SK-N-SH (cell line): ENCODE measurements at regions not wholly inside any gene's neighbourhood (a gene's known extent, or its start where the extent isn't known, plus 50 kb on each side); places are given as distances from the start of the nearest gene placed in this dataset.

Experiments used
- CTCF ChIA-PET: fragments of 300-600, 350-600 bp; formaldehyde crosslinking; extraction: SDS; loops from one replicate; lab custom pipeline; 2021; lab: Yijun Ruan, JAX
- POLR2A ChIA-PET: fragments of 350-600 bp; sonication (Branson Sonifier 250); formaldehyde crosslinking; extraction: SDS; loops from one replicate; lab custom pipeline; 2020; ENCODE audit warnings: antibody characterized with exemption, inconsistent platforms; lab: Yijun Ruan, JAX
- DNase-seq: peaks from one replicate; pipeline ENCODE4 v3.0.0; 2012
- H2AFZ ChIP-seq: fragments of 200-600 bp; sonication (generic); 2 replicates; pipeline ENCODE4 v1.8.1; 2016; ENCODE audit warnings: antibody characterized with exemption, mild to moderate bottlenecking, low read depth
- H3F3A ChIP-seq: fragments of 200-600 bp; sonication (generic); replicated peaks from 2 replicates; pipeline ENCODE3; 2016; ENCODE audit warnings: antibody characterized with exemption, mild to moderate bottlenecking; ENCODE audit not compliant: insufficient read depth
- H3K27ac ChIP-seq, 2 experiments: fragments of 200-500 bp in 1 of 2; fragments of 200-600 bp in 1 of 2; sonication (Bioruptor generic) in 1 of 2; sonication (generic), shearing (Covaris generic) in 1 of 2; 2 replicates each; pipeline versions ENCODE4 v1.5.1 to v1.6.1; 2014 to 2016; ENCODE audit warnings: low read depth in 2 of 2, inconsistent platforms in 1 of 2, low read length in 1 of 2, mild to moderate bottlenecking in 1 of 2, mixed read lengths in 1 of 2
- H3K27me3 ChIP-seq: fragments of 200-600 bp; sonication (generic), shearing (Covaris generic); 2 replicates; pipeline ENCODE4 v1.6.1; 2016; ENCODE audit warnings: mixed run types; ENCODE audit not compliant: insufficient read depth
- H3K36me3 ChIP-seq, 2 experiments: fragments of 200-500 bp in 1 of 2; fragments of 200-600 bp in 1 of 2; sonication (Bioruptor generic) in 1 of 2; sonication (generic) in 1 of 2; replicated peaks in 1 of 2; 2 replicates each; pipeline versions ENCODE3 to v1.5.1; 2014 to 2016; ENCODE audit warnings: low read length in 1 of 2, mild to moderate bottlenecking in 1 of 2; ENCODE audit not compliant: insufficient read depth in 2 of 2, control insufficient read depth in 1 of 2
- H3K4me1 ChIP-seq, 2 experiments: fragments of 200-500 bp in 1 of 2; fragments of 200-600 bp in 1 of 2; sonication (Bioruptor generic) in 1 of 2; sonication (generic), shearing (Covaris generic) in 1 of 2; 2 replicates each; pipeline versions ENCODE4 v1.5.1 to v1.6.1; 2014 to 2016; ENCODE audit warnings: low read depth in 1 of 2, low read length in 1 of 2, mixed run types in 1 of 2; ENCODE audit not compliant: insufficient read depth in 2 of 2, control insufficient read depth in 1 of 2
- H3K4me2 ChIP-seq: fragments of 200-600 bp; sonication (generic), shearing (Covaris generic); 2 replicates; pipeline ENCODE4 v1.6.1; 2017; ENCODE audit warnings: mixed run types
- H3K4me3 ChIP-seq, 2 experiments: fragments of 200-500 bp in 1 of 2; fragments of 200-600 bp in 1 of 2; sonication (Bioruptor generic) in 1 of 2; sonication (generic), shearing (Covaris generic) in 1 of 2; 2 replicates each; pipeline versions ENCODE4 v1.5.1 to v1.8.1; 2014 to 2016; ENCODE audit warnings: low read depth in 2 of 2, inconsistent platforms in 1 of 2, low read length in 1 of 2, mild to moderate bottlenecking in 1 of 2, mixed read lengths in 1 of 2, moderate library complexity in 1 of 2
- H3K79me2 ChIP-seq: fragments of 200-600 bp; sonication (generic); 2 replicates; pipeline ENCODE4 v1.8.1; 2017; ENCODE audit warnings: mild to moderate bottlenecking; ENCODE audit not compliant: insufficient read depth
- H3K9ac ChIP-seq: fragments of 200-600 bp; sonication (generic); 2 replicates; pipeline ENCODE4 v1.6.1; 2017; ENCODE audit warnings: mixed run types
- H3K9me2 ChIP-seq: fragments of 200-600 bp; sonication (generic); 2 replicates; pipeline ENCODE4 v1.6.1; 2017; ENCODE audit warnings: mixed run types
- H3K9me3 ChIP-seq: fragments of 200-600 bp; sonication (generic); 2 replicates; pipeline ENCODE4 v1.6.1; 2017; ENCODE audit warnings: mixed run types, mild to moderate bottlenecking, moderate library complexity
- H4K20me1 ChIP-seq: fragments of 200-600 bp; sonication (generic); 2 replicates; pipeline ENCODE4 v1.6.1; 2017; ENCODE audit warnings: mild to moderate bottlenecking, mixed run types; ENCODE audit not compliant: insufficient read depth
- CTCF ChIP-seq: fragments of 200-600 bp; sonication (generic); IDR thresholded peaks from 2 replicates; pipeline ENCODE4 v1.6.1; 2017; ENCODE audit warnings: antibody characterized with exemption, mild to moderate bottlenecking, moderate library complexity
- JUND ChIP-seq: IDR thresholded peaks from 2 replicates; pipeline ENCODE4 v1.4.0; 2012
- MEF2A ChIP-seq: IDR thresholded peaks from 2 replicates; pipeline ENCODE4 v1.4.0; 2012; ENCODE audit warnings: low read depth, borderline replicate concordance
- MXI1 ChIP-seq: IDR thresholded peaks from 2 replicates; pipeline ENCODE4 v1.6.1; 2012; ENCODE audit warnings: mild to moderate bottlenecking, low read depth, low read length, improper control_type of control experiment
- NFIC ChIP-seq: IDR thresholded peaks from 2 replicates; pipeline ENCODE4 v1.4.0; 2012; ENCODE audit warnings: borderline replicate concordance
- NRF1 ChIP-seq: IDR thresholded peaks from 2 replicates; pipeline ENCODE4 v1.6.1; 2012; ENCODE audit warnings: low read depth, mild to moderate bottlenecking, low read length
- PBX3 ChIP-seq: IDR thresholded peaks from 2 replicates; pipeline ENCODE4; 2012
- RXRA ChIP-seq: IDR thresholded peaks from 2 replicates; pipeline ENCODE4 v1.4.0; 2012; ENCODE audit warnings: low read depth, mild to moderate bottlenecking, borderline replicate concordance
- SIN3A ChIP-seq: IDR thresholded peaks from 2 replicates; pipeline ENCODE4 v1.6.1; 2012; ENCODE audit warnings: low read depth, mild to moderate bottlenecking, low read length, moderate library complexity, borderline replicate concordance
- TAF1 ChIP-seq: IDR thresholded peaks from 2 replicates; pipeline ENCODE4 v1.6.1; 2012; ENCODE audit warnings: low read depth, mild to moderate bottlenecking, low read length, moderate library complexity, borderline replicate concordance
- ZBTB33 ChIP-seq: IDR thresholded peaks from 2 replicates; pipeline ENCODE4 v1.4.0; 2012; ENCODE audit warnings: low read depth, borderline replicate concordance
- WGBS: methylation state at CpG from one replicate; pipeline ENCODE4 v1.1.6; 2017; ENCODE audit warnings: low lambda C conversion rate; 5-methylcytosine and 5-hydroxymethylcytosine counted together

GRCh38 chr17:13952009-13952750 is 117.1 kb upstream of the COX10 start (continued):
- TF ChIP-seq ZBTB33 (no peak), RXRA (no peak), NRF1 (no peak)

- H3K9me3 ChIP-seq = no peaks in the 10 kb centered on the region; the same call in 1 of the 2 replicates
- H3K4me1 ChIP-seq = no peaks in the 10 kb centered on the region
- no peaks in the 10 kb centered on the region for H4K20me1 ChIP-seq
- TF ChIP-seq PBX3 = peak; percentile 7; the same call in 1 of the 2 replicates
- TF ChIP-seq MEF2A = no peak
- H3K79me2 ChIP-seq = no peaks in the 10 kb centered on the region
- H3K9me2 ChIP-seq = no peaks in the 10 kb centered on the region
- ChIA-PET POLR2A (no interaction called here), CTCF (interaction anchor here (1.1 kb wide), 1 partner anchor 38 kb away, joined by 3 read pairs; no protein-coding TSS in a partner anchor)
- no peak overlapping the region for H3K4me3 ChIP-seq
- no peak overlapping the region for H2AFZ ChIP-seq
- H3K27me3 ChIP-seq = no peaks in the 10 kb centered on the region
- DNase-seq = no peak
- no peak overlapping the region for H3K27ac ChIP-seq
- WGBS = 0% methylated on average over 1 of the region's 1 CpG
- H3K9ac ChIP-seq = no peak overlapping the region
- H3K36me3 ChIP-seq = no peaks in the 10 kb centered on the region
- no peaks in the 10 kb centered on the region for H3F3A ChIP-seq
- H3K4me2 ChIP-seq = no peak overlapping the region
Measured at GRCh38 chr17:13953841-13954240, 115.5 kb upstream of the COX10 start.

- H3K9ac ChIP-seq = no peak overlapping the region
- H4K20me1 ChIP-seq = no peaks in the 10 kb centered on the region
- no peak overlapping the region for H3K4me2 ChIP-seq
- H3K9me3 ChIP-seq = no peaks in the 10 kb centered on the region; the same call in 1 of the 2 replicates
- DNase-seq = no peak
- H3F3A ChIP-seq = no peaks in the 10 kb centered on the region
- no peaks in the 10 kb centered on the region for H3K9me2 ChIP-seq
- 13% methylated on average over 3 of the region's 3 CpGs for WGBS
- no peak overlapping the region for H3K27ac ChIP-seq
- H3K79me2 ChIP-seq = no peaks in the 10 kb centered on the region
- H3K36me3 ChIP-seq = no peaks in the 10 kb centered on the region
- no peaks in the 10 kb centered on the region for H3K27me3 ChIP-seq
- TF ChIP-seq JUND (no peak), TAF1 (no peak), NFIC (no peak), CTCF (no peak), MXI1 (no peak), NRF1 (no peak), SIN3A (no peak)
- ChIA-PET CTCF (interaction anchor here (1.5 kb wide), 1 partner anchor 12 kb away, joined by 5 read pairs; no protein-coding TSS in a partner anchor), POLR2A (no interaction called here)
- no peak overlapping the region for H3K4me3 ChIP-seq
- H3K4me1 ChIP-seq = no peaks in the 10 kb centered on the region
- no peak overlapping the region for H2AFZ ChIP-seq
Measured at GRCh38 chr17:13957636-13958035, 111.7 kb upstream of the COX10 start.
